ENCODE measurements at regions not wholly inside any gene's neighbourhood (a gene's known extent, or its start where the extent isn't known, plus 50 kb on each side); places are given as distances from the start of the nearest gene placed in this dataset.

GRCh38 chr21:24032709-24033232 lies 1574.5 kb downstream of the MRPL39 start:
- no peak for DNase-seq

GRCh38 chr21:24027396-24027795 lies 1579.9 kb downstream of the MRPL39 start:
- no peak for DNase-seq

- DNase-seq = no peak
These were observed 1582.2 kb downstream of the MRPL39 start for GRCh38 chr21:24025101-24025500.

- DNase-seq = no peak
These were observed 1583.3 kb downstream of the MRPL39 start for GRCh38 chr21:24023936-24024335.

GRCh38 chr21:24023402-24023801 lies 1583.9 kb downstream of the MRPL39 start:
- DNase-seq = no peak

GRCh38 chr21:24014381-24014780 lies 1592.9 kb downstream of the MRPL39 start:
- no peak for DNase-seq

GRCh38 chr21:24011087-24011486 lies 1596.2 kb downstream of the MRPL39 start:
- DNase-seq = no peak

GRCh38 chr21:24007592-24007991 lies 1599.7 kb downstream of the MRPL39 start:
- DNase-seq = no peak

- DNase-seq = no peak
These were observed 1620.3 kb downstream of the MRPL39 start for GRCh38 chr21:23986987-23987386.

- no peak for DNase-seq
These were observed 1621.1 kb downstream of the MRPL39 start for GRCh38 chr21:23986214-23986613.

- DNase-seq = no peak
These were observed 1624.7 kb downstream of the MRPL39 start for GRCh38 chr21:23982546-23982945.

GRCh38 chr21:23977971-23978370 lies 1629.3 kb downstream of the MRPL39 start:
- no peak for DNase-seq

- no peak for DNase-seq
These were observed 1638.3 kb downstream of the MRPL39 start for GRCh38 chr21:23968722-23969647.

GRCh38 chr21:23968008-23968407 lies 1639.3 kb downstream of the MRPL39 start:
- DNase-seq = no peak

- no peak for DNase-seq
These were observed 1643.8 kb downstream of the MRPL39 start for GRCh38 chr21:23963454-23963853.

GRCh38 chr21:23960769-23961168 lies 1646.5 kb downstream of the MRPL39 start:
- DNase-seq = no peak

- no peak for DNase-seq
These were observed 1652.0 kb downstream of the MRPL39 start for GRCh38 chr21:23955135-23955843.

GRCh38 chr21:23952269-23952668 lies 1655.0 kb downstream of the MRPL39 start:
- DNase-seq = no peak

- no peak for DNase-seq
These were observed 1656.0 kb downstream of the MRPL39 start for GRCh38 chr21:23951251-23951650.

GRCh38 chr21:23950344-23950743 lies 1656.9 kb downstream of the MRPL39 start:
- DNase-seq = no peak

- no peak for DNase-seq
These were observed 1657.8 kb downstream of the MRPL39 start for GRCh38 chr21:23949493-23949892.

GRCh38 chr21:23939369-23940065 lies 1667.8 kb downstream of the MRPL39 start:
- no peak for DNase-seq

Measured in anterior cingulate cortex (tissue), 58 donors.